Esophagus muscularis mucosa (tissue), 4 donors: ENCODE measurements at regions not wholly inside any gene's neighbourhood (a gene's known extent, or its start where the extent isn't known, plus 50 kb on each side); places are given as distances from the start of the nearest gene placed in this dataset.

ENCODE experiments used
- DNase-seq: peaks from one replicate; pipeline ENCODE4 v3.0.0-alpha.2; 2017; ENCODE audit errors: extremely low spot score
- H3K27ac ChIP-seq, 4 donors: fragments of 200-600 bp; sonication (generic); replicated peaks in 1 of 4; 1 replicate in 3 of 4; 2 replicates in 1 of 4; pipeline ENCODE4 v1.5.1; 2016 to 2019; ENCODE audit warnings: mild to moderate bottlenecking in 1 of 4
- H3K27me3 ChIP-seq, 4 donors: fragments of 200-600 bp; sonication (generic); one replicate each; pipeline versions ENCODE4 v1.5.1 to v1.6.0; 2016 to 2019
- H3K36me3 ChIP-seq, 4 donors: fragments of 200-600 bp; sonication (generic); one replicate each; pipeline ENCODE4 v1.5.1; 2016 to 2019
- H3K4me1 ChIP-seq, 4 donors: fragments of 200-600 bp; sonication (generic); one replicate each; pipeline ENCODE4 v1.5.1; 2016 to 2019
- H3K4me3 ChIP-seq, 4 donors: fragments of 200-600 bp; sonication (generic); 1 replicate in 2 of 4; 2 replicates in 2 of 4; pipeline ENCODE4 v1.5.1; 2016 to 2019; ENCODE audit warnings: mild to moderate bottlenecking in 4 of 4, moderate library complexity in 1 of 4
- H3K9me3 ChIP-seq, 4 donors: fragments of 200-600 bp; sonication (generic); 1 replicate in 3 of 4; 2 replicates in 1 of 4; pipeline ENCODE4 v1.5.1; 2016 to 2019
- EP300 ChIP-seq: sonication (generic); formaldehyde crosslinking; IDR thresholded peaks from one replicate; pipeline ENCODE4 v1.6.1; 2017; ENCODE audit warnings: antibody characterized with exemption
- POLR2A ChIP-seq: fragments of 450-650 bp; IDR thresholded peaks from one replicate; pipeline ENCODE4 v1.6.1; 2017; ENCODE audit warnings: antibody characterized with exemption, moderate library complexity, mild to moderate bottlenecking, low read depth
- POLR2AphosphoS5 ChIP-seq, 2 donors: sonication (generic); formaldehyde crosslinking; IDR thresholded peaks; one replicate each; pipeline ENCODE4 v1.6.1; 2017; ENCODE audit warnings: antibody characterized with exemption in 2 of 2
- WGBS: methylation state at CpG from one replicate; pipeline ENCODE4 v1.1.5; 2018; 5-methylcytosine and 5-hydroxymethylcytosine counted together
- intact Hi-C: fragments of 100-400 bp; cut with DNase I; formaldehyde crosslinking; loops from one replicate; pipeline ENCODE4 v1.15.1; 2023
- TF ChIP-seq, protein P1 (sequence below), 3 experiments: fragments of 200-600 bp in 2 of 3; fragments of 450-650 bp in 1 of 3; sonication (generic) in 2 of 3; IDR thresholded peaks; one replicate each; pipeline ENCODE4 v1.5.1; 2017 to 2019; ENCODE audit warnings: antibody characterized with exemption in 3 of 3, mild to moderate bottlenecking in 2 of 3, moderate library complexity in 1 of 3

- no peak overlapping the region for H3K27ac ChIP-seq
- TF ChIP-seq POLR2AphosphoS5 (IDR thresholded peaks at IDR 0.05) (no peak), EP300 (no peak), POLR2A (no peak)
- TF ChIP-seq, protein P1, sequence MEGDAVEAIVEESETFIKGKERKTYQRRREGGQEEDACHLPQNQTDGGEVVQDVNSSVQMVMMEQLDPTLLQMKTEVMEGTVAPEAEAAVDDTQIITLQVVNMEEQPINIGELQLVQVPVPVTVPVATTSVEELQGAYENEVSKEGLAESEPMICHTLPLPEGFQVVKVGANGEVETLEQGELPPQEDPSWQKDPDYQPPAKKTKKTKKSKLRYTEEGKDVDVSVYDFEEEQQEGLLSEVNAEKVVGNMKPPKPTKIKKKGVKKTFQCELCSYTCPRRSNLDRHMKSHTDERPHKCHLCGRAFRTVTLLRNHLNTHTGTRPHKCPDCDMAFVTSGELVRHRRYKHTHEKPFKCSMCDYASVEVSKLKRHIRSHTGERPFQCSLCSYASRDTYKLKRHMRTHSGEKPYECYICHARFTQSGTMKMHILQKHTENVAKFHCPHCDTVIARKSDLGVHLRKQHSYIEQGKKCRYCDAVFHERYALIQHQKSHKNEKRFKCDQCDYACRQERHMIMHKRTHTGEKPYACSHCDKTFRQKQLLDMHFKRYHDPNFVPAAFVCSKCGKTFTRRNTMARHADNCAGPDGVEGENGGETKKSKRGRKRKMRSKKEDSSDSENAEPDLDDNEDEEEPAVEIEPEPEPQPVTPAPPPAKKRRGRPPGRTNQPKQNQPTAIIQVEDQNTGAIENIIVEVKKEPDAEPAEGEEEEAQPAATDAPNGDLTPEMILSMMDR (IDR thresholded peaks at IDR 0.05), result no peak
- intact Hi-C loops, result no loop called here
- H3K4me3 ChIP-seq, result no peak overlapping the region
- H3K36me3 ChIP-seq, result no peaks in the 10 kb centered on the region
- H3K9me3 ChIP-seq, result no peaks in the 10 kb centered on the region
- H3K4me1 ChIP-seq, result peaks cover 0 to 8% (median 4%) of the 10 kb centered on the region in 4 donors
- DNase-seq, result no peak
- WGBS, result 67% methylated on average over 8 of the region's 8 CpGs
- no peaks in the 10 kb centered on the region for H3K27me3 ChIP-seq
These were observed 125.8 kb upstream of the SGCD start for GRCh38 chr5:156200938-156201787.

DNA sequence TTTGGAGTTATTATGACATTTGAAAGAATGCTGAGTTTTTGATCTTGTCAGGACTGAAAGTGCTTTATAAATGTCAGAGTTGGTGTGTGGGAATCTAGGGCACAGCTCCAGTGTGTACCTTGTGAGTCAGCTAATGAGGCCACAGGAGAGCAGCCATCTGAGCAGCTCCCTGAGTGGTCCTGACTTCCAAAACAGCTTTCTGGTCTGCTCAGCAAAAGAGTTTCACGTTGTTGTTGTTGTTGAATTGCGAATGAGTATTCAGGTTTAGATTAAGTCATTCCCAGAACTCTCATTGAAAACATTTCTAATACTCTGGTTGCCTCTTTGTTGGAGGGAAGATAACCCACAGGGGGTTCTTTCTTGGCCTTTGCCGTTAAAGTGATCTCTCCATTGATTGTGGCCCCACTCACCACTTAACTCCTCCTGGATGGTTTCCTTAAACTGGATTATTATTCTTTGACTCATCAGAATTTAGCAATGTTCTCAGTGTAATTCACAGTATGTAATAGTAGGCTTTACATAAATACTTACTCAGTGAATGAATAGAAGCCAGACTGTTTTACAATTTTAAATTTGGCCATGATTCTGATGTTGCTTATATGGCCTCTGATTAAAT lies 125.1 kb upstream of the SGCD start:
- Histone ChIP-seq H3K9me3 (no peaks in the 10 kb centered on the region), H3K4me1 (peaks cover 0 to 8% (median 4%) of the 10 kb centered on the region in 4 donors), H3K4me3 (no peak overlapping the region), H3K27me3 (no peaks in the 10 kb centered on the region), H3K36me3 (no peaks in the 10 kb centered on the region), H3K27ac (no peak overlapping the region)
- no peak for DNase-seq
- TF ChIP-seq, protein P1 (IDR thresholded peaks at IDR 0.05), result no peak
- no peak for TF ChIP-seq EP300
- no peak for TF ChIP-seq POLR2A
- no peak for TF ChIP-seq POLR2AphosphoS5 (IDR thresholded peaks at IDR 0.05)
- WGBS, result 24% methylated on average over 3 of the region's 3 CpGs
- intact Hi-C loops, result no loop called here

DNA sequence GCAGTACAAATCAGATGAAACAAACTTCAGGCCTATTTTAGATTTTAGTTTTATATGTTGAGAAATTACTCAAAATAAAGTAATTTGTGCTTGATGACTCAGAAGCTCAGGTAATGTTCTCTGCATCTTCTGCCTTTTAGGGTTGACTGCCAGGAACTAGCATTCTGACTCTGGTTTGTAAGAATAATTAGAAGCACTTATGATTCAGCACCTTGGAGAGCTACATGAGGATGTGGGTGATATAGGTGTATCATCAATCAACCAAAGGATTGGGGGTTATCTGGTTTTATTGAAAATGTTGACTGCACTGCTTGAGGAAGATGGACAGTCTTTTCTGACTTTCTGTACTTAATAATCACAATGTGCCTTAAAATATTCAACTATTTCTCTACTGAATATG lies 118.7 kb upstream of the SGCD start:
- intact Hi-C loops, result no loop called here

GRCh38 chr5:156218367-156219158 lies 108.4 kb upstream of the SGCD start:
- Histone ChIP-seq H3K36me3 (no peaks in the 10 kb centered on the region), H3K9me3 (peaks cover 0 to 6% (median 0%) of the 10 kb centered on the region in 4 donors), H3K27ac (no peak overlapping the region), H3K27me3 (no peaks in the 10 kb centered on the region), H3K4me3 (no peak overlapping the region), H3K4me1 (no peaks in the 10 kb centered on the region)
- TF ChIP-seq POLR2AphosphoS5 (IDR thresholded peaks at IDR 0.05) (no peak), EP300 (no peak), POLR2A (no peak)
- TF ChIP-seq, protein P1 (IDR thresholded peaks at IDR 0.05), result no peak
- WGBS, result 100% methylated on average over 2 of the region's 2 CpGs
- intact Hi-C loops, result no loop called here
- DNase-seq, result no peak

More for the DNA sequence above, 118.7 kb upstream of the SGCD start:
- Histone ChIP-seq H3K4me3 (no peak overlapping the region), H3K9me3 (peaks cover 0 to 12% (median 4%) of the 10 kb centered on the region in 4 donors), H3K27me3 (no peaks in the 10 kb centered on the region), H3K36me3 (no peaks in the 10 kb centered on the region), H3K27ac (no peak overlapping the region), H3K4me1 (no peaks in the 10 kb centered on the region)
- no peak for DNase-seq
- TF ChIP-seq EP300 (no peak), POLR2AphosphoS5 (IDR thresholded peaks at IDR 0.05) (no peak), POLR2A (no peak)
- TF ChIP-seq, protein P1 (IDR thresholded peaks at IDR 0.05), result no peak
